ENCODE measurements at regions not wholly inside any gene's neighbourhood (a gene's known extent, or its start where the extent isn't known, plus 50 kb on each side); places are given as distances from the start of the nearest gene placed in this dataset.
"Not testable (repeated sequence)": the region's sequence is repeated elsewhere in the genome, so short reads cannot be mapped to it uniquely, and the experiment has no call there.

GRCh38 chr7:63748571-63749302, 249.9 kb upstream of the ZNF722 start:
- DNase-seq, result not testable (repeated sequence)

DNA sequence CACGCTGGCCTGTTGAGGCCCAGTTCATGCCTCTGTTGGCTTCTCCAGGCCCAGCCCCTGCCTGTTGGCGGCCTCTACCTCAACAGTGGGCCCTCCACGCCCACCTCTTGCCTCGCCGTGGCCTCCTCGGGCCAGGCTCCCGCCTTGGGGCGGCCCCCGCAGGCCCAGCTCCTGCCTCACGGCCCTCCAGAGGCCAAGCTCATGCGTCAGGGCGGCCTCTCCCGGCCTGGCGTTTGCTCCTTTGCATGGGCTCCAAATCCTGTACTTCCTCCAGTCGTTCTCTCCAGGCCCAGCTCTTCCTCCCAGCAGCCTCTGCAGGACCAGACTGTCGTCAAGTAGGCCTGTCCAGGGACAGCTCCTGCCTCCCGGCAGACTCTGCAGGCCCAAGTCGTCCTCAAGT, 246.2 kb upstream of the ZNF722 start:
- DNase-seq, result not testable (repeated sequence)

GRCh38 chr7:63753160-63753559, 245.5 kb upstream of the ZNF722 start:
- DNase-seq, result not testable (repeated sequence)

DNA sequence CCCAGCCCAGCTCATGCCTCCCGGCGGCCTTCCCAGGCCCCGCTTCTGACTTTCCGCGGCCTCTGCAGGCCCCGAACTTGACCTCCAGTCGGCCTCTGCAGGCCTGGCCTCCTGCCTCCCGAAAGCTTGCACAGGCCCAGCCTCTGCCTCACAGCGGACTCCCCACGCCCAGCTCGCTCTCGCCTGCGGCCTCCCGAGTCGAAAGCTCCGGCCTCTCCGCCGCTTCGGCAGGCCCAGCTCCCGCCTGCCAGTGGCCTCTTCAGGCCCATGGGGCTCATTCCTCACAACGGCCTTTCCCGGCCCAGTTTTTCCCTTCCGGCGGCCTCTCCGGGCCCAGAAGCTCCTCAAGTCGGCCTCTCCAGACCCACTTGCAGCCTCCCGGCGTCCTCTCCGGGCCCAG, 238.4 kb upstream of the ZNF722 start:
- DNase-seq, result not testable (repeated sequence)

GRCh38 chr7:63765541-63765940, 233.1 kb upstream of the ZNF722 start:
- DNase-seq, result not testable (repeated sequence)

GRCh38 chr7:63766197-63766596, 232.5 kb upstream of the ZNF722 start:
- not testable (repeated sequence) for DNase-seq

- DNase-seq, result not testable (repeated sequence)
Measured at GRCh38 chr7:63770162-63770561, 228.5 kb upstream of the ZNF722 start.

- not testable (repeated sequence) for DNase-seq
Measured at GRCh38 chr7:63771389-63772085, 227.1 kb upstream of the ZNF722 start.

DNA sequence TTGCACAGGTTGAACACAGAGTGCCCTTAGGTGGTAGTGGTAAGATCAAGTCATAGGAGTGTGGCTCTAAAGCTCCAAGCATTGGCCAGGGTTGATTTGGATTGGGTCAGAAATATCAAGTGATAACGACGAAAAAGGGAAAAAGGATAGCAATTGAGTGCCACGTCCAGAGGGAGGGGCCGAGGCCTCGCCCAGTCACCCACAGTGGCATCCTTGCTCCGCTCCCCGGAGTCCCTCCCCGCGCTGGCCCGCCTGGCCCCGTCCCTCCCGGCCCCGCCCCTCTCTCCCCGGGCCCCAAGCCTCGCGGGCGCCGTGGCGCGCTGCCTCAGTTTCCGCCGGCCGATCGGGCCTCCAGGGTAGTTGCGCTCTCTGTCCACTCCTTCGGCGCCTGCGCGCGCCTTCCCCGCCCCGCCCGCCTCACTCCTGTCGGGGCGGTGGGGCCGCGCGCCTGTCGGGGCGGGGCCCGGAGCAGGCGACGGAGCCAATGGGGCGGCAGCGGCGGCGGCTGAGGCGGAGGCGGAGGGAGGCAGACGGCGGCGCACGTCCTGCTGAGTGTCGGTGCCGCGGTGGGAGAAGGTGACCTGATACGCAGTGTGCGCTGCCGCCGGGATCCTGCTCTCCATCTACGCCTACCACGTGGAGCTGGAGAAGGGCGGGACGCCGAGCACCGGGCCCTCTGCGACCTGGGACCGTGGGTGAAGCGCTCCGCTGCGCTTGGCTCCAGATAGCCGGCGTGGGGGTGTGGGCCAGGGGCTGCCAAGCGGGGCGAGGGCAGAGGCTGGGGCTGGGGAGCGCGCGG, 209.1 kb upstream of the ZNF722 start:
- DNase-seq, result peak; percentile 27

- DNase-seq, result not testable (repeated sequence)
Measured at GRCh38 chr7:63790177-63790763, 208.4 kb upstream of the ZNF722 start.
